ENCODE measurements at regions not wholly inside any gene's neighbourhood (a gene's known extent, or its start where the extent isn't known, plus 50 kb on each side); places are given as distances from the start of the nearest gene placed in this dataset.

DNA sequence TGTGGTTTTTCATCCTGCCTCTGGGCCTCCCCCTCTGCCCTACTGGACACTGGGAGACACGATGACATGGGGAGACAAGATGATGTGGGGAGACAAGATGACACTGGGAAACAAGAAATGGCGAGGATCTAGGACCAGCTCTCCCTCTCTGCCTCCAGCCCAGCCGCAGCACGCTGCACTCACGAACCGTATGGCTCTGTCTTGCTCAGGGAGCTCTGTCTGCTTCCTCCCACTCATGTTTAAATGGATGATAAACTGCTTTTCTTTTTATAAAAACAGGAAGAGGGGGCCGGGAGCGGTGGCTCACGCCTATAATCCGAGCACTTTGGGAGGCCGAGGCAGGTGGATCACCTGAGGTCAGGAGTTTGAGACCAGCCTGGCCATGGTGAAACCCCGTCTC is 73.7 kb downstream of the SPATA31D1 start:
- no peak overlapping the region for H3K27ac ChIP-seq (ENCODE audit: low read length)
- no peak for TF ChIP-seq EZH2 (IDR thresholded peaks at IDR 0.05; ENCODE audit: borderline replicate concordance, low read depth, low read length, severe bottlenecking)
- TF ChIP-seq, protein P1, sequence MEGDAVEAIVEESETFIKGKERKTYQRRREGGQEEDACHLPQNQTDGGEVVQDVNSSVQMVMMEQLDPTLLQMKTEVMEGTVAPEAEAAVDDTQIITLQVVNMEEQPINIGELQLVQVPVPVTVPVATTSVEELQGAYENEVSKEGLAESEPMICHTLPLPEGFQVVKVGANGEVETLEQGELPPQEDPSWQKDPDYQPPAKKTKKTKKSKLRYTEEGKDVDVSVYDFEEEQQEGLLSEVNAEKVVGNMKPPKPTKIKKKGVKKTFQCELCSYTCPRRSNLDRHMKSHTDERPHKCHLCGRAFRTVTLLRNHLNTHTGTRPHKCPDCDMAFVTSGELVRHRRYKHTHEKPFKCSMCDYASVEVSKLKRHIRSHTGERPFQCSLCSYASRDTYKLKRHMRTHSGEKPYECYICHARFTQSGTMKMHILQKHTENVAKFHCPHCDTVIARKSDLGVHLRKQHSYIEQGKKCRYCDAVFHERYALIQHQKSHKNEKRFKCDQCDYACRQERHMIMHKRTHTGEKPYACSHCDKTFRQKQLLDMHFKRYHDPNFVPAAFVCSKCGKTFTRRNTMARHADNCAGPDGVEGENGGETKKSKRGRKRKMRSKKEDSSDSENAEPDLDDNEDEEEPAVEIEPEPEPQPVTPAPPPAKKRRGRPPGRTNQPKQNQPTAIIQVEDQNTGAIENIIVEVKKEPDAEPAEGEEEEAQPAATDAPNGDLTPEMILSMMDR (IDR thresholded peaks at IDR 0.05; ENCODE audit: borderline replicate concordance, extremely low read depth, low read length, poor library complexity, severe bottlenecking) = no peak
- H2AFZ ChIP-seq (ENCODE audit: low read depth, low read length) = no peak overlapping the region
- no peaks in the 10 kb centered on the region for H3K27me3 ChIP-seq (ENCODE audit: insufficient read depth, low read length, poor library complexity)
- H3K79me2 ChIP-seq (ENCODE audit: insufficient read depth, low read length) = no peaks in the 10 kb centered on the region
- no peak overlapping the region for H3K9ac ChIP-seq (ENCODE audit: low read depth, low read length)
- H3K36me3 ChIP-seq (ENCODE audit: insufficient read depth, low read length) = no peaks in the 10 kb centered on the region
- no peak for DNase-seq
- no peak overlapping the region for H3K4me2 ChIP-seq (ENCODE audit: insufficient read depth, low read length)
- no peaks in the 10 kb centered on the region for H3K4me1 ChIP-seq (ENCODE audit: insufficient read depth, low read length)
- no peak for ATAC-seq (ENCODE audit: insufficient read depth, low read depth)
- no peaks in the 10 kb centered on the region for H3K9me3 ChIP-seq (ENCODE audit: insufficient read depth, low read length, severe bottlenecking)
- no peak overlapping the region for H3K4me3 ChIP-seq (ENCODE audit: low read depth in 1 of 2, low read length in 2 of 2)
- H4K20me1 ChIP-seq (ENCODE audit: insufficient read depth, low read length) = no peaks in the 10 kb centered on the region

DNA sequence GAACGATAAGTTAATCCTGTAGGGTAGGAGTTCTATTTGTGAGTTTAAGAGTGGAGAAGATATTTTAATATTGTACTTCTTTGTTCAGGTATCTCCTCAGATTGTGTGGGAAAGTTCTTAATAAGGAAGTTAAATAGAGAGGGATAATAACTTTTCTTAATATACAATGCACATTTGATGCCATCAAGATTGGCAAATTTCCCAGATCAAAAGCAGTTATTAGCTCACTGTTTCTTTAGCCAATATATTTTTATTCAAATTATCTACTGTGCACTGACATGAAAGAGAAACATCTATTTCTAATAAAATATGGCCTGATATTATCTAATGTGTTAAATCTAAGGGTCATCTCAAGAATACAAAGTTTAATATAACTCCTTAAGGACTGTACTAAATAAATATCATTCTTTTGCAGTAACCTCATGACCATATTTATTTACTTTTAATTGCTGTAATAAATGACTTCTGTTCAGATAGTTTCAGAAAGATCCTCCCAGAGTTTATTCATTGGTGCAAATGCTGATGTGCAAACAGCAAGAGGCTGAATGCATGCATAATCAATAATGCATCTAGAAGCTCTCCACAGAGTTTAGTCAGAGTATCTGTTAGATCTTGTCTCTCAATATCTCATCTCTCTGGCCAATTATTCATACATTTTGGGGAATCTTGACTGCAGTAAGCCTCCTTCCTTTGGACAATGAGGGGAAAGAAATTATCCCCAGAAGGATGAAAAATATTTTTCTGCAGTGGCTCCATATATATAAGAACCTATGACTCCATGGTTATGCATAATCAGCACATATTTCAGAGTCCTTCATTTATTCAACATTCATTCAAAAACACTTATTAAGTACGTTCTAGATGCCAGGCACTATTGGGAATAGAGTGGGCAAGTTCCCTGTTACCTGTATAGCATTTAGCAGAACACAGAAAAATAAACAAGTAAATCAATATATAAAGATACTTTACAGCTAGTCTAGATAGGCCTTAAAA is 85.3 kb downstream of the SPATA31D1 start:
- no peak overlapping the region for H3K4me2 ChIP-seq (ENCODE audit: insufficient read depth, low read length)
- no peak overlapping the region for H3K4me3 ChIP-seq (ENCODE audit: low read depth in 1 of 2, low read length in 2 of 2)
- no peaks in the 10 kb centered on the region for H3K9me3 ChIP-seq (ENCODE audit: insufficient read depth, low read length, severe bottlenecking)
- H2AFZ ChIP-seq (ENCODE audit: low read depth, low read length) = no peak overlapping the region
- no peaks in the 10 kb centered on the region for H3K36me3 ChIP-seq (ENCODE audit: insufficient read depth, low read length)
- H3K27ac ChIP-seq (ENCODE audit: low read length) = no peak overlapping the region
- H4K20me1 ChIP-seq (ENCODE audit: insufficient read depth, low read length) = no peaks in the 10 kb centered on the region
- no peak overlapping the region for H3K9ac ChIP-seq (ENCODE audit: low read depth, low read length)
- TF ChIP-seq, protein P1 (IDR thresholded peaks at IDR 0.05; ENCODE audit: borderline replicate concordance, extremely low read depth, low read length, poor library complexity, severe bottlenecking) = no peak
- no peak for TF ChIP-seq EZH2 (IDR thresholded peaks at IDR 0.05; ENCODE audit: borderline replicate concordance, low read depth, low read length, severe bottlenecking)
- DNase-seq (no peak), ATAC-seq (ENCODE audit: insufficient read depth, low read depth) (no peak)
- H3K79me2 ChIP-seq (ENCODE audit: insufficient read depth, low read length) = no peaks in the 10 kb centered on the region
- H3K4me1 ChIP-seq (ENCODE audit: insufficient read depth, low read length) = no peaks in the 10 kb centered on the region
- H3K27me3 ChIP-seq (ENCODE audit: insufficient read depth, low read length, poor library complexity) = no peaks in the 10 kb centered on the region

GRCh38 chr9:82080265-82080664 is 91.7 kb downstream of the SPATA31D1 start:
- Histone ChIP-seq H4K20me1 (ENCODE audit: insufficient read depth, low read length) (no peaks in the 10 kb centered on the region), H3K36me3 (ENCODE audit: insufficient read depth, low read length) (no peaks in the 10 kb centered on the region), H3K9me3 (ENCODE audit: insufficient read depth, low read length, severe bottlenecking) (no peaks in the 10 kb centered on the region), H3K27me3 (ENCODE audit: insufficient read depth, low read length, poor library complexity) (no peaks in the 10 kb centered on the region), H3K4me2 (ENCODE audit: insufficient read depth, low read length) (no peak overlapping the region), H2AFZ (ENCODE audit: low read depth, low read length) (no peak overlapping the region), H3K4me1 (ENCODE audit: insufficient read depth, low read length) (no peaks in the 10 kb centered on the region), H3K9ac (ENCODE audit: low read depth, low read length) (no peak overlapping the region), H3K4me3 (ENCODE audit: low read depth in 1 of 2, low read length in 2 of 2) (no peak overlapping the region), H3K79me2 (ENCODE audit: insufficient read depth, low read length) (no peaks in the 10 kb centered on the region), H3K27ac (ENCODE audit: low read length) (no peak overlapping the region)
- ATAC-seq (ENCODE audit: insufficient read depth, low read depth) = no peak
- TF ChIP-seq EZH2 (IDR thresholded peaks at IDR 0.05; ENCODE audit: borderline replicate concordance, low read depth, low read length, severe bottlenecking) = no peak
- TF ChIP-seq, protein P1 (IDR thresholded peaks at IDR 0.05; ENCODE audit: borderline replicate concordance, extremely low read depth, low read length, poor library complexity, severe bottlenecking) = no peak
- no peak for DNase-seq
